Stimulated activated CD8-positive, alpha-beta memory T cell treated with anti-CD3 and anti-CD28 coated beads, Interleukin-4, amount 100 ng/mL, for 48 hours (primary cell): ENCODE measurements at regions not wholly inside any gene's neighbourhood (a gene's known extent, or its start where the extent isn't known, plus 50 kb on each side); places are given as distances from the start of the nearest gene placed in this dataset.
"Not testable (repeated sequence)": the region's sequence is repeated elsewhere in the genome, so short reads cannot be mapped to it uniquely, and the experiment has no call there.

Source experiments
- DNase-seq: peaks from one replicate; pipeline ENCODE4 v3.0.0-alpha.2; 2020

DNA sequence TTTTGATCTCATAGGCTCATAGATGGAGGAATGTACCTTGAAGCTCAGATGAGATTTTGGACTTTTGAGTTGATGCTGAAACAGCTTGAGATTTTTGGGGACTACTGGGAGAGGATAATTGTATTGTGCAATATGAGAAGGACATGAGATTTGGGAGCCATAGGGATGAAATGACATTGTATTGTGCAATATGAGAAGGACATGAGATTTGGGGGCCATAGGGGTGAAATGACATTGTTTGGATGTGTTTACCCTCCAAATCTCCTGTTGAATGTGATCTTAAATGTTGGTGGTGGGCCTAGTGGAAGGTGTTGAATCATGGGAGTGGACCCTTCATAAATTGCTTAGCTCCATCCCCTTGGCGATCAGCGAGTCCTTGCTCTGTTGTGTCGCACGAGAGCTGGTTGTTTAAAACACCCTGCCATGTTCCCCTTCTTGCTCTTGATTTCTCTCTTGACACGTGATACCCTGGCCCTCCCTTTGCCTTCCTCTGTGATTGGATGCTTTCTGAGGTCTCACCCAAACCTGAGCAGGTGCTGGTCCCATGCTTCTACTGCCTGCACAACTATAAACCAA is 110.9 kb upstream of the TPTE start:
- DNase-seq = not testable (repeated sequence)

DNA sequence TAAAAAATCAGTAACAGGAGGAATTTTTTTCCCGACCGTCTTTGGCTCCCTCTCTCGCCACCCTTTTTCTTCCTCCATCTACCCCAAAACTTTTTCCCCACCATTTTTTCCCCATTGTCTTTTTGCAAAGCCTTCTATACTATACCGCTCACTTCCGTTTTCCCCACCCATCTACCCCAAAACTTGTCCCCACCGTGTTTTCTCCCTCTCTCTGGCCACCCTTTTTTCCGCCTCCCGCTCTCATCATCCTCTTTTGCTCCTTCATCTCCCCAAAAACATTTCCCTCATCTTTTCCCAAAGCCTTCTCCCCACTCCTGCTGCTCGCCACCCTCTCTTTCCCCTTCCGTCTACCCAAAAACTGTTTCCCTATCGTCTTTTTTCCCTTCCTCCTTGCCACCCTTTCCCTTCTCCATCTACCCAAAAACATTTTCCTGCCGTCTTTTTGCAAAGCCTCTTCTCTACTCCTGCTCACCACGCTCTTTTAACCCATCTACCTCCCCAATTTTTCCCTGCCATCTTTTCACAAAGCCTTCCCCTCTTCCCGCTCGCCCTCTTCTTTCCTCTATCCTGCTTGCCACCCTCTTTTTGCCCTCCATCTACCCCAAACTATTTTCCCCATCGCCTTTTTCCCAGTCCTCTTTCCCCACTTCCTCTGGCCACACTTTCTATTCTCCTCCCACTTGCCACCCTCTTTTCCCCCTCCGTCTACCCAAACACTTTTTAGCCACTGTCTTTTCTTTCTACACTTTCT is 109.4 kb upstream of the TPTE start:
- not testable (repeated sequence) for DNase-seq

DNA sequence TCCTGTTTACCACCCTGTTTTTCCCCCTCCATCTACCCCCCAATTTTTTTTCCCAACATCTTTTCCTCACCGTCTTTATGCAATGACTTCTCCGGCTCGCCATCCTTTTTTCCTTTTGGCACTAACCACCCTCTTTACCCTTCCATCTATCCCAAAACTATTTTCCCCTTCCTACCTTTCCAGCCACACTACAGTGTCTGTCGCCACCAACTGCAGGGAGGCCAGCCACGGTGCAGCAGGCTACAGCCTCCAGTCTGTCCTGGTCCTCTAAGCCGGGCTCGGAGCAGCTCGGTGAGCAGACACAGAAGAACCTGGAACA is 108.5 kb upstream of the TPTE start:
- DNase-seq = not testable (repeated sequence)

DNA sequence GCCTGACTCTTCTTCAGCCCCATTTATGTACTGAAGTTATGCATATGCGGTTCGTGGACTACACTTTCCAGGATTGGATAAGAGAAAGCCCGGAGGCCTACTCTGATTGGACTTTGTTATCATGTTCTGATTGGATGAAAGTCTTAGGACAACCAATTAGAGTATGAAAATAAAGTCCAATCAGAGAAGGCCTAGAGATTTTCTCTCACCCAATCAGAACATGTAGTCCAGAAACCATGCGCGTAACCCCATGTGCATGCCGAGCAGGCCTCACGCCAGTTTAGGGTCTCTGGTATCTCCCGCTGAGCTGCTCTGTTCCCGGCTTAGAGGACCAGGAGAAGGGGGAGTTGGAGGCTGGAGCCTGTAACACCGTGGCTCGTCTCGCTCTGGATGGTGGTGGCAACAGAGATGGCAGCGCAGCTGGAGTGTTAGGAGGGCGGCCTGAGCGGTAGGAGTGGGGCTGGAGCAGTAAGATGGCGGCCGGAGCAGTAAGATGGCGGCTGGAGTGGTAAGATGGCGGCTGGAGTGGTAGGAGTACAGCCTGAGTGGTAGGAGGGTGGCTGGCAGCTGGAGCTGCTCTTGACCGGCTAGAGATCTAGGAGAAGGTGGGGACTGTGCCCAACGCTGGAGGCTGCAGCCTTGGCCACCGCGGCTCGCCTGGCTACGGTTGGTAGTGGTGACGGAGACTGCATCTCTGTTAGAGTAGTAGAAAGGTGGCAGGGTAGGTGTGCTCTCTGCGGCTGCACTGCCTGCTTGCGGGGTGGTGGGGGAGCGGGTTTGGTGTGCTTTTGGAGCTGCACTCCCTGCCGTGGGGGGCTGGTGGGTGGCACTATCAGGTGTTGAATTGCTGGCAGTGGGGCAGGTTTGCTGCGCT is 107.9 kb upstream of the TPTE start:
- not testable (repeated sequence) for DNase-seq

DNA sequence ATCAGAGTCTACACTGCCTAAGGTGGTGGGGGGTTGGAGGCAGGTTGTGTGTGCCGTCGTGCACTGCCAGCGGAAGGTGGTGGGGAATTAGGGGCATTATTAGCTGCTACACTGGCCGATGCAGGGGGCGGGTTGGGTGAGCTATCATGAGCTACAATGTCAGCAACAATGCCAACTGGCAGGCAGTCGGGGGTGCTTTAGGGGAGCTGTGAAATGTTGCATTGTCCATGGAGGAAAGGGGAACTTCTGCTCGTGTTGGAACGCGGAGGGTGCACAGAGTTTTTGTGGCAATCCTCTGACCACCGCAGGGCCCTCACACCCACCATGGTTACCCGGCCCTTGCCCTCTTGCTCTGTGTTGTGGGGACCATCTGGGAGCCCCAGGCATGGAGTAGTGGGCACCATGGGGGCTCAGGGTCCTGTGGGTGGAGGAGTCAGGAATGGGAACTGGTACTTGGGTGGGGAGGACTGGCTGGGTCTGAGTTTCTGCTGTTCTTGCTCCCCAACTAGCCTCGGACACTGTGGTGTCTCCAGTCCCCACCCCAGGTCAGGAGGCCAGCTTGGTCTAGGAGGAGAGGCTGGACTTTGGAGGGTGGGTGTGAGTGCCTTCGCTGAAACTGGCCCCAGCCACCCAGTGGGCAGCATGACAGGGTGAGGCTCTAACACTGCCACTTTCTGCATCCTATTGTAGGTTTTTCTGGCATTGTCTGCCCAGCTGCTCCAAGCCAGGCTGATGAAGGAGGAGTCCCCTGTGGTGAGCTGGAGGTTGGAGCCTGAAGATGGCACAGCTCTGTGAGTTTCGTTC is 107.1 kb upstream of the TPTE start:
- DNase-seq = not testable (repeated sequence)

DNA sequence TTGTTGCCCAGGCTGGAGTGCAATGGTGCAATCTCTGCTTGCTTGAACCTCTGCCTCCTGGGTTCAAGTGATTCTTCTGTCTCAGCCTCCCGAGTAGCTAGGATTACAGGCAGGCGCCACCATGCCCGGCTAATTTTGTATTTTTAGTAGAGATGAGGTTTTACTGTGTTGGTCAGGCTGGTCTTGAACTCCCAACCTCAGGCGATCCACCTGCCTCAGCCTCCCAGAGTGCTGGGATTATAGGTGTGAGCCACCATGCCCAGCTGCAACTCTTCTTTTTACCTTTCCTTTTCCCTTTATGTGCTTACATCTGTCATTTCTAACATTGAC is 106.5 kb upstream of the TPTE start:
- DNase-seq = not testable (repeated sequence)

DNA sequence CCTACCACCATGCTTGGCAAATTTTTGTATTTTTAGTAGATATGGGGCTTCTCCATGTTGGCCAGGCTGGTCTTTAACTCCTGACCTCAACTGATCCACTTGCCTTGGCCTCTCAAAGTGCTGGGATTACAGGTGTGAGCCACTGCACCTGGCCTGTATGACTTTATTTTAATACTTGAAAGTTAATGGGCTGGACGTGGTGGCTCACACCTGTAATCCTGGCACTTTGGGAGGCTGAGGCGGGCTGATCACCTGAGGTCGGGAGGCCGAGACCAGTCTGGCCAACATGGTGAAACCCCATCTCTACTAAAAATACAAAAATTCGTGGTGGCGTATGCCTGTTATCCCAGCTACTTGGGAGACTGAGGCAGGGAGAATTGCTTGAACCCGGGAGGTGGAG is 105.9 kb upstream of the TPTE start:
- not testable (repeated sequence) for DNase-seq

DNA sequence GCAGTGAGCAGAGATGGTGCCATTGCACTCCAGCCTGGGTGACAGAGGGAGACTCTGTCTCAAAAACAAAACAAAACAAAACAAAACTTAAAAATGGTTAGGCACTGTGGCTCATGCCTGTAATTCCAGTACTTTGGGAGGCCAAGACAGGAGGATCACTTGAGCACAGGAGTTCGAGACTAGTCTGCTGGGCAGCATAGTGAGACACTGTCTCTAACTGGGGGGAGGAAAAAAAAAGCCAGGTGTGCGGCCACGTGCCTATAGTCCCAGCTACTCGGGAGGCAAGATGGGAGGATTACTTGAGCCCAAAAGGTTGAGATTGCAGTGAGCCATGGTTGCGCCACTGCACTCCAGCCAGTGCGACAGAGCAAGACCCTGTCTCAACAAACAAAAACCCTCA is 105.5 kb upstream of the TPTE start:
- not testable (repeated sequence) for DNase-seq

DNA sequence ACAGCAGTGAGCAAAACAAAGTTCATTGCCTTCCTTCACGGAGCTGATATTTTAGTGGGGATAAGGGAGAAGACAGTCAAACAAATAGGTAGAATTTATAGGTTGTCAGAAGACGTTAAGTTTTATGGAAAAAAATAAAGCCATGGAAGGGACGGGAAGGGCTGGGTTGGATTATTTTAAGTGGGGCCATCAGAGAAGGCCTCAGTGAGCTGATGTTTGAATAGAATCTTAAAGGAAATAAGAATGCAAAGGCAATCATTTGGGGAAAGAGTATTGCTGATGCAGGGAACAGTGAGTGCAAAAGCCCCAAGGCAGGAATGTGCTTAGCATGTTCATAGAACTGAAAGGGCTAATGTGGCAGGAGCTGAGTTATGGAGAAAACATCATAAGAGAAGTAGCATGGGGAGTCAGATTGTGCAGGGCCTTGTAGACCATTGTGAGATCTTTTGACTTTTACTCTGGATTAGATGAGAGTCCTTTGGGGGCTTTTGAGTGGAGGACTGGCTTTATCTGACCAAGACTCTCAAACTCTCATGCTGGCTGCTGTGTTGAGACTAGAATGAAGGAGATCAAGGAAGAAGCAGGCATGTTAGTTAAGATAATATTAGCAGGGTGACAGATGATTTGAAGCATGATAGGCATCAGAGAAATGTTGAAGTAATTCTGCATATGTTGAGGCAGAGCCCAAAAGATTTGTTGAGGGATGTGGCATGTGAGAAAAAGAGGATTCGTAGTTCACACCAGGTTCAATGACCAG is 104.5 kb upstream of the TPTE start:
- not testable (repeated sequence) for DNase-seq

DNA sequence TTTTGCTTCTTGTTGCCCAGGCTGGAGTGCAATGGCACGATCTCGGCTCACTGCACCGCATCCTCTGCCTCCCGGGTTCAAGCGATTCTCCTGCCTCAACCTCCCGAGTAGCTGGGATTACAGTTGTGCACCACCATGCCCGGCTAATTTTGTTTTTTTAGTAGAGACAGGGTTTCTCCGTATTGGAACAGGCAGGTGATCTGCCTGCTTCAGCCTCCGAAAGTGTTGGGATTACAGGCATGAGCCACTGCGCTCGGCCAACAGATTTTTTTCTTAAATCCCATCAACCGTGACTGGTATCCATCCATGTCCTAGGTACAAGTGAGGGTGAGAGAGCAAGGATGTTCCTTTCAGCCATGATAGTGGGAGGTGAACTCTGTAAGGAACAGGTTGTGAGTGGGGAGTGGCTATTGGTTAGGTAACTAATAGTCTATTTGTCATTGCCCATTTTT is 103.8 kb upstream of the TPTE start:
- DNase-seq = not testable (repeated sequence)

DNA sequence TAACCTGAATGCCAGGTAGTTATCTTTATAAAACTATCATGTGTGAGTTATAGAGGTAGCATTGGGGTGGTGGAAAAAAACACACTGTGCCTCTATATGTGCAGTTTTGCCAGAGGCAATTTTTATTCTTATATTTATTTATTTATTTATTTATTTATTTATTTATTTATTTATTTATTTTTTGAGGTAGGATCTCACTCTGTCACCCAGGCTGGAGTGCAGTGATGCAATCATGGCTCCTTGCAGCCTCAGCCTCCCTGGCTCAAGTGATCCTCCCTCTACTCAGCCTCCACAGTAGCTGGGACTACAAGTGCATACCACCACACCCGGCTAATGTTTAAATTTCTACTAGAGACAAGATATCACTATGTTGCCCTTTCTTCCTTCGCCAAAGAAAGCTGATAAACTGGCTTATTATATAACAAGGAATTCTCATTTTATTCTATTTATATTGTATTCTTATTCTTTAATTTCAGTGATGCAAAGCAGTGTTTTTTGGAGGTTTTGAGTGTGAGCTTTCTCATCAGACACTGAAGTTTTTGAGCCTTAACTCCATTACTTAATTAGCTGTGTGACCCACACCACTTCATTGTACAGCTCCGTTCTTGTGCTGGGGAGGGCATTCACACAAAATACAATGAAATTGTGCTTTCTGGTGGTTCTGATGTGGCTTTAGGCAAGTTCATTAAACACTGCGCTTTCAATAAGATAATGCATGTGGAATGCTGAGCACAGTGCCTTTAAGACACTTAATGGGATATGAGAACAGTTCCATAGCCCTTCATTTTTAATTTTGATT is 102.9 kb upstream of the TPTE start:
- DNase-seq = not testable (repeated sequence)

DNA sequence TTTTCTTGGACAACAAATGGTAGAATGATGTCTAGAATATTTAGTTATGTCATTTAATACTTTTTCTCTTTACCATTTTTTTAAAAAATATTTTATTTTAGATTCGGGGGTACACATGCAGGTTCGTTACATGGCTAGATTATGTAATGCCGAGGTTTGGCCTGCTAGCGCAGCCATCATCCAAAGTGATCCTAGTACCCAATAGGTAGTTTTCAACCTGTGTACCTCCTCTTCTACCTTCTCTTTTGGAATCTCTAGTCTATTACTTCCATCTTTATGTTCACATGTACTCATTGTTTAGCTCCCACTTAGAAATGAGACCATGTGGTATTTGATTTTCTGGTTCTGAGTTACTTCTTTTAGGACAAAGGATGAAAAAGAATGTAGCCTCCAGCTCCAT is 100.2 kb upstream of the TPTE start:
- DNase-seq = not testable (repeated sequence)

DNA sequence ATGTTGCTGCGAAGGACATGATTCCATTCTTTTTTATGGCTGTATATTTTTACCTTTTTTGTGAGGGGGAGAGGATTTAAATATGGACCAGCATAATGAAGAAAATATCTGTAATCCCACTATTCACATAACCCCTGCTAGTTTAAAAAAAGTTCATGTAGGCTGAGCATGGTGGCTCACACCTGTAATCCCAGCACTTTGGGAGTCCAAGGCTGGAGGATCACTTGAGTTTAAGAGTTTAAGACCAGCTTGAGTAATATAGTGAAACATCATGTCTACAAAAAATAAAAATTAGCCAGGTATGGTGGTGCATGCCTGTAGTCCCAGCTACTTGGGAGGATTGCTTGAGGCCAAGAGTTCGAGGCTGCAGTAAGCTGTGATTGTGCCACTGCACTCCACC is 99.8 kb upstream of the TPTE start:
- not testable (repeated sequence) for DNase-seq

DNA sequence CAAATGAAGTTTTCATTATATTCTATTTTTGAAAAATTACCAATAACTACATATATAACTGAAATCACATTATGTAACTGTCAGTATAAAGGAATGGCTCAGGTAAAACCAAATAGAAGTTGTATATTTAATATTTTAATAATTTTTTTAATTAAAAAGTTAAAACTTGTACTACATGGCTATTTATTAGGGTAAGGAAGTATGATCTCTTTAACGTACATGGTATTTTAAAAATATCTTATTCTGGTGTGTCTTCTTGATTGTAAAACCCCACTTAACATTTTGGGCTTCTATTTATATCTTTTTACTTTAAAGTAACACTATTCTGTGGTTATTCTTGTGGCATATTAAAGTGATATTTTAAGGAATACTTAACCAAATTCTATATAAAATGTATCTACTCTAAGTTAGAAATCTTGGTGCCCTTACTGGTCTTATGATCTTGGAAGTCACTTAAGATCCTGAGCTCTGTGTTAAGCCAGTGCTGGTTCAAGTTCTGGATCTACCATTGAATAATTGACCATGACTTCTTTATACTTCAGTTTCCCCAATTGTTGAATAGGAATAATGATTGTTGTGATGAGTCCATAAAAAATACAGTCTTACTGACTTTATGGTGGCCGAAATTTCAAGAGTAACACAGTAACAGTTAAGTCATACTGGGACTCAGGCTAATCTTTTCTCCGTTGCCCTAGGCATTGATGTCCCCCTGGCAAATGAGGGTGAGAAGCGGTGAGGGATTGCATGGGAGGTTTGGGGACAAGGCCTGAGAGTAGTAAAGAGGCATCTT is 97.1 kb upstream of the TPTE start:
- DNase-seq = not testable (repeated sequence)

DNA sequence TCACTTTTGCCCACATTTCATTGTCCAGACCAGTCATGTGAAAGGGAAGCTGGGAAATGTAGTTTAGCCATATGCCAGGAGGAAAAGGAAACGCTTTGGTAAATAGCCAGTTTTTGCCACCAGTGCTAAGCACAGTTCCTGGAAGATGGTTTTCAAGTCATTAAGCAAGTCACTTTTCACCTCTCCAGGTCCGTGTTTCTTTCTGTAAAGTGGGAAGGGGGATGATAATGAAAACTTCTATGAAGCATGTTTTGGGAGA is 96.6 kb upstream of the TPTE start:
- DNase-seq = not testable (repeated sequence)

DNA sequence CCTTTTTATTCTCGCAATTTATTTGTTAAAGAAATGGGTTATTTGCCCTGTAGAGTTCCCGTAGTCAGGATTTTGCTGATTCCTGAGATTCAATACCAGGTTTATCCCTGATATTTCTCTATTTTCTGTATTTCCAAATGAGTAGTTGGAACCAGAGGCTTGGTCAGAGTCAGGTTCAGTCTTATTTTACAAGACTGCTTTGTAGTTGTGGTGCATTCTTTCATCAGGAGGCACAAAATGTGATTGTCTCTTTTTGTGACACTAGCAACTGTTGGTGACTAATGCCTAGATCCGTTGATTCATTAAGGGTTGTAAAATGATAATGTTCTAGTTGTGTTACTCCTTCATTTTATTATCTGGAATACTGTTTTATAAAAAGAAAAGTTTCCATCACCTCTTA is 95.5 kb upstream of the TPTE start:
- no peak for DNase-seq

DNA sequence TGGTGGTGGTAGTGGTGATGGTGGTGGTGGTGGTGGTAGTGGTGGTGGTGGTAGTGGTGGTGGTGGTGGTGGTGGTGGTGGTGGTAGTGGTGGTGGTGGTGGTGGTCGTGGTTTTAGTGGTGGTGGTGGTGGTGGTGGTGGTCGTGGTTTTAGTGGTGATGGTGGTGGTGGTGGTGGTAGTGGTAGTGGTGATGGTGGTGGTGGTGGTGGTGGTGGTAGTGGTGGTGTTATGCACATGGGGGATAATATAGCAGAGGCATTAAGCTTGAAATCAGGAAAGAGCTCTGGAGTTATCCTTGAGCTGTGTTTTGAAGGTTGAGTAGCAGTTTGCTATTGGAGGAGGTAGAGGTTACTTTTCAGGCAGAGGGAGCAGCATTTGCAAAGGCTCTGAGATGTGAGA is 94.6 kb upstream of the TPTE start:
- DNase-seq = not testable (repeated sequence)

DNA sequence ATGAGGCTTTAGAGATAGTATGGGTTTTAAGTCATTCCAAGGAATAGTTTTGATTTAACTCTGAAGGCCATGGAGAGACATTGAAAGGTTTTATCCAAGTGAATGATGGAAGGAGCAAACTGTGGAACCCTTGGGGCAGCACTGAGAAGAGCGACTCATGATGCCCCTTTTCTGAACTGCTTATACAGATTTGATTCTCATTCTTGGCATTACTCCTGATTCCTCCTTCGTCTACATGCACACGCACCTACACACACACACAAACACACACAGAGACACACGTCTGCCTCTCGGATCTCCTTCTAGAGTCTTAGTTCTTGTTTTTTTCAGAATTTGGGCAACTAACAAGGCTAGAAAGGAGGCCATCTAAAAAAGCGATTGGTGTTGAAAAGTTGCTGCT is 94.1 kb upstream of the TPTE start:
- not testable (repeated sequence) for DNase-seq

DNA sequence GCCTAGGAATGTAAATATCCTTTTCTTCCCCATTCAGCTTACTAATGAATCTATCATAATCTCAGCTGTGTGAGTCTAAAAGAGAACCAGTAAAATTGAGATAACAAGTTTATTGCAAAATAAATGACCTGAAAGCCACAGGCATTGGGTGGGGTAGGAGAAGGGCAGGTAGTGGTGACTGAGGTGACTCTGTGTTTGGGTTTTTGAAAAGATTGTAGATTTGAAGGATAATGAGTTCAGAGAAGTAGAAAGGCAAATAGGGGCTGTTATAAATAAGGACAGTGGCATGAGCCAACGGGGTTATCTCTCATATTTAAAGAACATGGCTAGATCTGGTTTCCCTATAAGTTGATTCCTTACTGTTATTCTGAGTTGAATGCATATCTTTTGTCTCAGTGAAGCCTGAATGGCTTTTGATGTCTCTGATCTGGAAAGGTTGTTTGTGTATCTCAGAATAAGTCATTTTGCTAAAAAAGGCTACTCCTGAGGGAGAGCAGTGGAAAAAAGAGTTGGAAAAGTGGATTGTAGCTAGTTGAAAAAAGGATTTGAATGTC is 92.3 kb upstream of the TPTE start:
- DNase-seq = not testable (repeated sequence)

DNA sequence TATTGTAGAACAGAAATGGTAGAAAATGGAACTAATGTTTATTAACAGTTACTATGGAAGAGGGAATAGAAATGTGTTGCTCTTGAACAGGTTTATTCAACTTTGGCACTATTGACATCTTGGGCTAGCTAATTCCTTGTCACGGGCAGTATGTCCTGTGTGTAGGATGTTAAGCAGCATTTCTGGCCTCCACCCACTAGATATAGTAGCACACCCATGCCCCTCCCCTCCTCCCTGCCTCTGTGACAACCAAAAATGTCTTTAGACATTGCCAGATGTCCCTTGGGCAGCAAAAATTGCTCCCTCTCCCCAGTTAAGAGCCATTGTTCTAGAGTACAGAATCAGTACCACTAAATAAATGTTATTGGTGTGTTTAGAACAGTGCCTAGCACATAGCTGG is 91.4 kb upstream of the TPTE start:
- no peak for DNase-seq

DNA sequence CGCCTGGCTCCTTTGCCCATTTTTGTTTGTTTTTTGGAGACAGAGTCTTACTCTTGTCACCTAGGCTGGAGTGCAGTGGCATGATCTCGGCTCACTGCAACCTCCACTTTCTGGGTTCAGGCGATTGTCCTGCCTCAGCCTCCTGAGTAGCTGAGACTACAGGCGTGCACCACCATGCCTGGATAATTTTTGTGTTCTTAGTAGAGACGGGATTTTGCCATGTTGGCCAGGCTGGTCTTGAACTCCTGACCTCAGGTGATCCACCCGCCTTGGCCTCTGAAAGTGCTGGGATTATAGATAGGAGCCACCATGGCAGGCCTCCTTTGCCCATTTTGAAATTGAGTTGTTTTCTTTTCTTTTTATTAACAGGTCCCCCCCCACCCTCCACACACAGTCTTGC is 89.4 kb upstream of the TPTE start:
- DNase-seq = not testable (repeated sequence)
